Peyer's patch (tissue), 4 donors: ENCODE measurements at regions not wholly inside any gene's neighbourhood (a gene's known extent, or its start where the extent isn't known, plus 50 kb on each side); places are given as distances from the start of the nearest gene placed in this dataset.
A peak's percentile ranks its signal among the peaks of the same experiment; 100 is the strongest.
"Not testable (repeated sequence)": the region's sequence is repeated elsewhere in the genome, so short reads cannot be mapped to it uniquely, and the experiment has no call there.

Experiments used
- DNase-seq, 3 donors: peaks; one replicate each; pipeline ENCODE4 v3.0.0-alpha.2; 2017 to 2019
- H3K27ac ChIP-seq, 4 donors: fragments of 200-600 bp; sonication (generic); one replicate each; pipeline ENCODE4 v1.5.1; 2016 to 2019
- H3K27me3 ChIP-seq, 2 donors: fragments of 200-600 bp; sonication (generic); one replicate each; pipeline ENCODE4 v1.5.1; 2019
- H3K36me3 ChIP-seq, 3 donors: fragments of 200-600 bp; sonication (generic); one replicate each; pipeline ENCODE4 v1.5.1; 2016 to 2019
- H3K4me1 ChIP-seq, 4 donors: fragments of 200-600 bp; sonication (generic); one replicate each; pipeline ENCODE4 v1.5.1; 2016 to 2019
- H3K4me3 ChIP-seq, 4 donors: fragments of 200-600 bp; sonication (generic); 1 replicate in 3 of 4; 2 replicates in 1 of 4; pipeline ENCODE4 v1.5.1; 2016 to 2019; ENCODE audit warnings: mild to moderate bottlenecking in 1 of 4
- H3K9me3 ChIP-seq, 4 donors: fragments of 200-600 bp; sonication (generic); one replicate each; pipeline ENCODE4 v1.5.1; 2016 to 2019; ENCODE audit warnings: mild to moderate bottlenecking in 1 of 4
- POLR2A ChIP-seq, 2 donors: fragments of 450-650 bp; IDR thresholded peaks; one replicate each; pipeline ENCODE4 v1.5.1; 2017; ENCODE audit warnings: antibody characterized with exemption in 2 of 2, mild to moderate bottlenecking in 2 of 2, moderate library complexity in 2 of 2
- TF ChIP-seq, protein P1 (sequence below), 6 experiments: fragments of 450-650 bp in 4 of 6; fragments of 200-600 bp in 2 of 6; sonication (generic) in 1 of 6; IDR thresholded peaks; one replicate each; pipeline ENCODE4 v1.5.1; 2017 to 2019; ENCODE audit warnings: antibody characterized with exemption in 6 of 6, mild to moderate bottlenecking in 3 of 6, moderate library complexity in 1 of 6

DNA sequence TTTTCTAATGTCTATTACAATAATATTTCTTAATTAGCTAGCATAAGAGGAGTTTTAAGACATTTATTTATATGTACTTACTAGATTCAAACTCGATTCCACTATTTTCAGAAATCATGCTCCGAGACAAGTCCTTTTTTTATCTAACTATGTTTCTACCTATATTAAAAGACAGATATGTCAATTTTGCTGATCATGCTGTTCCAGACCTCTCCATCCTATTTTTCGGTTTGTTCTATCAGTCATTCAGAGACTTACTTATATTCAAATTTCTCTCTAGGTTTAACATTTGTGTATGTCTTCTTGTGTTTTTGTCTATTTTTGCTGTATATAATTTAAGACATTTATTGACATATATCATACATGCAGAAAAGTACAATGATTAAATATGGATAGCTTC, 635.5 kb downstream of the ZNF716 start:
- not testable (repeated sequence) for H3K27ac ChIP-seq, H3K27me3 ChIP-seq, H3K4me3 ChIP-seq, H3K4me1 ChIP-seq, H3K36me3 ChIP-seq, DNase-seq
- peaks cover 0 to 18% (median 2%) of the 10 kb centered on the region in 4 donors for H3K9me3 ChIP-seq

- no peak overlapping the region for H3K27ac ChIP-seq
- no peaks in the 10 kb centered on the region for H3K4me1 ChIP-seq
- no peak overlapping the region for H3K4me3 ChIP-seq
- H3K36me3 ChIP-seq, result no peaks in the 10 kb centered on the region
- H3K9me3 ChIP-seq, result peaks cover 0 to 18% (median 2%) of the 10 kb centered on the region in 4 donors
- TF ChIP-seq, protein P1, sequence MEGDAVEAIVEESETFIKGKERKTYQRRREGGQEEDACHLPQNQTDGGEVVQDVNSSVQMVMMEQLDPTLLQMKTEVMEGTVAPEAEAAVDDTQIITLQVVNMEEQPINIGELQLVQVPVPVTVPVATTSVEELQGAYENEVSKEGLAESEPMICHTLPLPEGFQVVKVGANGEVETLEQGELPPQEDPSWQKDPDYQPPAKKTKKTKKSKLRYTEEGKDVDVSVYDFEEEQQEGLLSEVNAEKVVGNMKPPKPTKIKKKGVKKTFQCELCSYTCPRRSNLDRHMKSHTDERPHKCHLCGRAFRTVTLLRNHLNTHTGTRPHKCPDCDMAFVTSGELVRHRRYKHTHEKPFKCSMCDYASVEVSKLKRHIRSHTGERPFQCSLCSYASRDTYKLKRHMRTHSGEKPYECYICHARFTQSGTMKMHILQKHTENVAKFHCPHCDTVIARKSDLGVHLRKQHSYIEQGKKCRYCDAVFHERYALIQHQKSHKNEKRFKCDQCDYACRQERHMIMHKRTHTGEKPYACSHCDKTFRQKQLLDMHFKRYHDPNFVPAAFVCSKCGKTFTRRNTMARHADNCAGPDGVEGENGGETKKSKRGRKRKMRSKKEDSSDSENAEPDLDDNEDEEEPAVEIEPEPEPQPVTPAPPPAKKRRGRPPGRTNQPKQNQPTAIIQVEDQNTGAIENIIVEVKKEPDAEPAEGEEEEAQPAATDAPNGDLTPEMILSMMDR (IDR thresholded peaks at IDR 0.05), result no peak
- no peak for TF ChIP-seq POLR2A (IDR thresholded peaks at IDR 0.05)
- no peaks in the 10 kb centered on the region for H3K27me3 ChIP-seq
- peak in 1 of 3 donors; percentile 35 for DNase-seq
These were observed 636.5 kb downstream of the ZNF716 start for GRCh38 chr7:58086461-58086860.

GRCh38 chr7:58086871-58087535, 637.0 kb downstream of the ZNF716 start:
- peaks cover 0 to 18% (median 2%) of the 10 kb centered on the region in 4 donors for H3K9me3 ChIP-seq
- H3K4me3 ChIP-seq, result no peak overlapping the region
- no peaks in the 10 kb centered on the region for H3K4me1 ChIP-seq
- no peaks in the 10 kb centered on the region for H3K27me3 ChIP-seq
- TF ChIP-seq POLR2A (IDR thresholded peaks at IDR 0.05), result no peak
- TF ChIP-seq, protein P1 (IDR thresholded peaks at IDR 0.05), result no peak
- H3K36me3 ChIP-seq, result no peaks in the 10 kb centered on the region
- H3K27ac ChIP-seq, result no peak overlapping the region
- DNase-seq, result peak in 2 of 3 donors; percentile 36 to 38

GRCh38 chr7:58087536-58088190, 637.7 kb downstream of the ZNF716 start:
- DNase-seq, result no peak
- Histone ChIP-seq H3K4me3 (no peak overlapping the region), H3K4me1 (no peaks in the 10 kb centered on the region), H3K9me3 (peaks cover 0 to 18% (median 2%) of the 10 kb centered on the region in 4 donors), H3K36me3 (no peaks in the 10 kb centered on the region), H3K27ac (no peak overlapping the region), H3K27me3 (no peaks in the 10 kb centered on the region)
- TF ChIP-seq POLR2A (IDR thresholded peaks at IDR 0.05), result no peak
- TF ChIP-seq, protein P1 (IDR thresholded peaks at IDR 0.05), result no peak

DNA sequence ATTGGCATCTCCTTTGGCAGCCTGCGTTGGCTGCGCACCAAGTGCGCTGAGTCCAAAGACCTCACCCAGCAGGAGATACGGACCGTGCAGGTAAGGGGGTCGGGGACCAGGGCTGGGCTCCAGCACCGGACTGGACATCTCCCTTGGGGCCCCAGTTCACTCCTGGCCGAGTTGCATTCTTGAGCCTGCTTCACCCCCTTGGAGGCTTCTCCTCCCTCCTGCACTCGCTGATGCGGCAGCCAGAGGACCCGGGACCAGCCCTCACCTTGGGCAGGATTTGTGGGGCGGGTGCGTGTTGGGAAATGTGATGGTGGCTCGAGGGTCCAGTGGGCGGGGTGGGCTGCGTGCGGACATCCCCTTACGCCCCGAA, 638.2 kb downstream of the ZNF716 start:
- not testable (repeated sequence) for H3K4me1 ChIP-seq, H3K4me3 ChIP-seq, H3K27ac ChIP-seq, DNase-seq, H3K27me3 ChIP-seq, H3K36me3 ChIP-seq
- H3K9me3 ChIP-seq, result peaks cover 0 to 18% (median 2%) of the 10 kb centered on the region in 4 donors

DNA sequence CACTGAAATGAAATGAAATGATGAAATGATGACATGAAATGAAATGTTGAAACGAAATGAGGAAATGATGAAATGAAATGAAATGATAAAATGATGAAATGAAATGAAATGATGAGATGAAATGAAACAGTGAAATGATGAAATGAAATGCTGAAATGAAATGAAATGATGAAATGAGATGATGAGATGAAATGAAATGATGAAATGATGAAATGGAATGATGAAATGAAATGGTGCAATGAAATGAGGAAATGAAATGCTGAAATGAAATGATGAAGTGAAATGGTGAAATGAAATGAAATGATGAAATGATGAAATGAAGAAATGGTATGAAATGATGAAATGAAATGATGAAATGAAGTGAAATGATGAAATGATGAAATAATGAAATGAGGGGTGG, 641.1 kb downstream of the ZNF716 start:
- not testable (repeated sequence) for DNase-seq, H3K36me3 ChIP-seq, H3K27me3 ChIP-seq, H3K4me3 ChIP-seq, H3K4me1 ChIP-seq, H3K27ac ChIP-seq
- H3K9me3 ChIP-seq, result peaks cover 0 to 18% (median 2%) of the 10 kb centered on the region in 4 donors
